ENCODE measurements at regions not wholly inside any gene's neighbourhood (a gene's known extent, or its start where the extent isn't known, plus 50 kb on each side); places are given as distances from the start of the nearest gene placed in this dataset.
"Not testable (repeated sequence)": the region's sequence is repeated elsewhere in the genome, so short reads cannot be mapped to it uniquely, and the experiment has no call there.

DNA sequence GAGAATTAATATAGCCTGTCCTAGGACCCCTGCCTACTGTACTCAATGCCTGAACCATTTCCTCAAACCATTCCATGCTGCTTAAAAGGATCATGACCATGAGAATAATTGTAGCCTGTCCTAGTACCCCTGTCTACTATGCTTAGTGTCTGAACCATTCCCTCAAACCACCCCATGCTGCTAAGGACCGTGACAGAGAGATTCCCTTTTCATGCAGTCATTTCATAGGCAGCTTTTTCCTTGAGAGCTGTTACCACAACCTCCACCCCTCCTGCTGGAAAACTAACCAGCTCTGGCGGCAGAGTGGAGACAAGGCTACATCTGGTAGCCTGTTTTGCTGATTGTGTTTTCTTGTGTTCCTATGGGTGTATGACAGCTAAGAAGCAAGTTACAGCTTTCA lies 174.9 kb upstream of the SMARCAD1 start:
- DNase-seq, result no peak
- Histone ChIP-seq H3K36me3 (no peaks in the 10 kb centered on the region), H3K9me3 (no peaks in the 10 kb centered on the region), H3K27me3 (no peaks in the 10 kb centered on the region), H3K4me3 (no peak overlapping the region), H3K27ac (no peak overlapping the region), H3K4me1 (no peaks in the 10 kb centered on the region)
- in situ Hi-C loops (cut with MboI; ENCODE audit: low pct_ligation_motif_present in 1 of 4, low pct_unique_long_range_greater_than_20kb in 1 of 4, low sequenced_read_pairs in 3 of 4) (no loop called here), intact Hi-C loops (cut with DNase I; ENCODE audit: low total_unique reads) (no loop called here)
- TF ChIP-seq POLR2AphosphoS5 (IDR thresholded peaks at IDR 0.05) (no peak), EP300 (IDR thresholded peaks at IDR 0.05; ENCODE audit: low read depth) (no peak), POLR2A (IDR thresholded peaks at IDR 0.05) (no peak)
- TF ChIP-seq, protein P1, sequence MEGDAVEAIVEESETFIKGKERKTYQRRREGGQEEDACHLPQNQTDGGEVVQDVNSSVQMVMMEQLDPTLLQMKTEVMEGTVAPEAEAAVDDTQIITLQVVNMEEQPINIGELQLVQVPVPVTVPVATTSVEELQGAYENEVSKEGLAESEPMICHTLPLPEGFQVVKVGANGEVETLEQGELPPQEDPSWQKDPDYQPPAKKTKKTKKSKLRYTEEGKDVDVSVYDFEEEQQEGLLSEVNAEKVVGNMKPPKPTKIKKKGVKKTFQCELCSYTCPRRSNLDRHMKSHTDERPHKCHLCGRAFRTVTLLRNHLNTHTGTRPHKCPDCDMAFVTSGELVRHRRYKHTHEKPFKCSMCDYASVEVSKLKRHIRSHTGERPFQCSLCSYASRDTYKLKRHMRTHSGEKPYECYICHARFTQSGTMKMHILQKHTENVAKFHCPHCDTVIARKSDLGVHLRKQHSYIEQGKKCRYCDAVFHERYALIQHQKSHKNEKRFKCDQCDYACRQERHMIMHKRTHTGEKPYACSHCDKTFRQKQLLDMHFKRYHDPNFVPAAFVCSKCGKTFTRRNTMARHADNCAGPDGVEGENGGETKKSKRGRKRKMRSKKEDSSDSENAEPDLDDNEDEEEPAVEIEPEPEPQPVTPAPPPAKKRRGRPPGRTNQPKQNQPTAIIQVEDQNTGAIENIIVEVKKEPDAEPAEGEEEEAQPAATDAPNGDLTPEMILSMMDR (IDR thresholded peaks at IDR 0.05), result no peak
- 59 to 71% methylated on average over 2 of the region's 2 CpGs for WGBS, 2 donors (ENCODE audit: low coverage in 1 of 2)

DNA sequence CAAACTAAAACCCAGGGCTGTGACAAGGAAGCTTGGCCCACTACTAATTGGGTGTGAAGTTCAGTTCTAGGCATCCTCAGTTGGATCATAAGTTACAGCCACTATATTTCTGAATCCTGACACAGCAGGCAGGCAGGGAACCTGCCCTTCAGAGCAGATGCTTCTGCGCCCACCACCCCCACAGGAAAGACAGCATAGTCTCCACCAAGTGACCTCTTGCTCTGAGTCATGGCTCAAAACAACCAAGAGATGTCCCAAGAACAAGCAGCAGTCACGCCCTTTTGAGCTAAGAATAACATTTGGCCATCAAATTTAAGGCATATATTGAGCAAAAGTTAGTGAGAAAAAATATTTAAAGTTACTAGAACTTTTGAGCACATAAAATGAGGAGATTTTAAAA lies 170.7 kb upstream of the SMARCAD1 start:
- Histone ChIP-seq H3K36me3 (no peaks in the 10 kb centered on the region), H3K27ac (no peak overlapping the region), H3K9me3 (no peaks in the 10 kb centered on the region), H3K4me3 (no peak overlapping the region), H3K4me1 (no peaks in the 10 kb centered on the region), H3K27me3 (no peaks in the 10 kb centered on the region)
- in situ Hi-C loops (cut with MboI; ENCODE audit: low pct_ligation_motif_present in 1 of 4, low pct_unique_long_range_greater_than_20kb in 1 of 4, low sequenced_read_pairs in 3 of 4) (no loop called here), intact Hi-C loops (cut with DNase I; ENCODE audit: low total_unique reads) (no loop called here)
- WGBS, 2 donors (ENCODE audit: low coverage in 1 of 2), result 58 to 67% methylated on average over 1 to 2 of the region's 2 CpGs
- DNase-seq, result no peak
- TF ChIP-seq EP300 (IDR thresholded peaks at IDR 0.05; ENCODE audit: low read depth), result no peak
- TF ChIP-seq, protein P1 (IDR thresholded peaks at IDR 0.05), result no peak
- no peak for TF ChIP-seq POLR2AphosphoS5 (IDR thresholded peaks at IDR 0.05)
- TF ChIP-seq POLR2A (IDR thresholded peaks at IDR 0.05), result no peak

DNA sequence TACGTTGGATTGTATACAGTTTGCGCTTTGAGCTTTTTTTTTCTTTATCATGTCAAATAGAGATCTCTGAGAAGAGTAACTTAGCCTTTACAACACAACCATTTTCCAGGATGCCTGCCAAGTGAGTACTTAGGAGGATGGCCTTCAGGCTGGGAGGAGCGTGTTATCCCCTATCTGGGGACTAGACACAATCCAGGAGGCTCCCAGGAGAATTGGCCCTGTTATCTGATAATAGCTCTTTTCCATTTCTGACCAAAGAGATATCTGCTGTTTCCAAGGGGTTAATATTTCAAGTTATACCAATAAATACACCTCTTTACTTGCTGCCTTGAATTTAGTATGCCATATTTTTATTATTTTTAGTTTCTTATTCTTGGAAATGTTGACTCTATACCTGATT lies 169.5 kb upstream of the SMARCAD1 start:
- no peak for DNase-seq
- Histone ChIP-seq H3K27me3 (no peaks in the 10 kb centered on the region), H3K4me1 (no peaks in the 10 kb centered on the region), H3K4me3 (no peak overlapping the region), H3K9me3 (no peaks in the 10 kb centered on the region), H3K36me3 (no peaks in the 10 kb centered on the region), H3K27ac (no peak overlapping the region)
- in situ Hi-C loops (cut with MboI; ENCODE audit: low pct_ligation_motif_present in 1 of 4, low pct_unique_long_range_greater_than_20kb in 1 of 4, low sequenced_read_pairs in 3 of 4) (no loop called here), intact Hi-C loops (cut with DNase I; ENCODE audit: low total_unique reads) (no loop called here)
- WGBS, 2 donors (ENCODE audit: low coverage in 1 of 2), result 57 to 75% methylated on average over 2 to 3 of the region's 3 CpGs
- TF ChIP-seq EP300 (IDR thresholded peaks at IDR 0.05; ENCODE audit: low read depth) (no peak), POLR2AphosphoS5 (IDR thresholded peaks at IDR 0.05) (no peak), POLR2A (IDR thresholded peaks at IDR 0.05) (no peak)
- TF ChIP-seq, protein P1 (IDR thresholded peaks at IDR 0.05), result no peak

DNA sequence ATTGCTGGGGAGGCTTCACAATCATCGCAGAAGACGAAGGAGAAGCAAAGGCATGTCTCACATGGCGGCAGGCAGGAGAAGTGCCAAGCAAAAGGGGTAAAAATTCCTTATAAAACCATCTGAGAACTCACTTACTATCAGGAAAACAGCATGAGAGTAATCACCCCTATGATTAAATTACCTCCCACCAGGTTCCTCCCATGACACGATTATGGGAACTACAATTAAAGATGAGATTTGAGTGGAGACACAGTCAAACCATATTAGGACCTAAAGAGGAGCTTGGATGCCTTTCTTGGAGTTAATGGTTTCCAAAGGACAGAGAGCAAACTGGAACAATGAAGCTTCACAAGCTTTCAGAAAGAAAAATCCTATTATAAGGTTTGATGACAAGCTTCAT lies 168.4 kb upstream of the SMARCAD1 start:
- TF ChIP-seq POLR2AphosphoS5 (IDR thresholded peaks at IDR 0.05) (no peak), EP300 (IDR thresholded peaks at IDR 0.05; ENCODE audit: low read depth) (no peak), POLR2A (IDR thresholded peaks at IDR 0.05) (no peak)
- in situ Hi-C loops (cut with MboI; ENCODE audit: low pct_ligation_motif_present in 1 of 4, low pct_unique_long_range_greater_than_20kb in 1 of 4, low sequenced_read_pairs in 3 of 4), result no loop called here
- H3K9me3 ChIP-seq, result no peaks in the 10 kb centered on the region

DNA sequence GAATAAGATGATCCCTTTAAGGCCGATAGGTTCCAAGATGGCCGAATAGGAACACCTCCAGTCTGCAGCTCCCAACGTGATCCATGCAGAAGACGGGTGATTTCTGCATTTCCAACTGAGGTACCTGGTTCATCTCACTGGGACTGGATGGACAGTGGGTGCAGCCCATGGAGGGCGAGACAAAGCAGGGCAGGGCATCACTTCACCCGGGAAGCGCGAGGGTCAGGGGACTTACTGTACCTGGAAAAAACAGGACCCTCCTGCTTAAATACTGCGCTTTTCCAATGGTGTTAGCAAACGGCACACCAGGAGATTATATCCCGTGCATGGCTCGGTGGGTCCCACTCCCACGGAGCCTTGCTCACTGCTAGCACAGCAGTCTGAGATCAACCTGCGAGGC lies 163.2 kb upstream of the SMARCAD1 start:
- H3K27me3 ChIP-seq; H3K4me3 ChIP-seq; H3K4me1 ChIP-seq; in situ Hi-C loops (cut with MboI; ENCODE audit: low pct_ligation_motif_present in 1 of 4, low pct_unique_long_range_greater_than_20kb in 1 of 4, low sequenced_read_pairs in 3 of 4); H3K9me3 ChIP-seq; H3K27ac ChIP-seq; H3K36me3 ChIP-seq; intact Hi-C loops (cut with DNase I; ENCODE audit: low total_unique reads); DNase-seq: not testable (repeated sequence)
- WGBS, 2 donors (ENCODE audit: low coverage in 1 of 2), result 93 to 97% methylated on average over 3 to 14 of the region's 14 CpGs

More for the DNA sequence above, 168.4 kb upstream of the SMARCAD1 start:
- Histone ChIP-seq H3K4me1 (no peaks in the 10 kb centered on the region), H3K36me3 (no peaks in the 10 kb centered on the region), H3K27ac (no peak overlapping the region), H3K27me3 (no peaks in the 10 kb centered on the region), H3K4me3 (no peak overlapping the region)
- intact Hi-C loops (cut with DNase I; ENCODE audit: low total_unique reads), result no loop called here
- DNase-seq, result no peak
- WGBS, 2 donors (ENCODE audit: low coverage in 1 of 2), result 85 to 93% methylated on average over 4 of the region's 4 CpGs

Measured in transverse colon (tissue), 4 donors.